AG10803 (cell line): ENCODE measurements at regions not wholly inside any gene's neighbourhood (a gene's known extent, or its start where the extent isn't known, plus 50 kb on each side); places are given as distances from the start of the nearest gene placed in this dataset.
"Not testable (repeated sequence)": the region's sequence is repeated elsewhere in the genome, so short reads cannot be mapped to it uniquely, and the experiment has no call there.

Experiments used
- DNase-seq: peaks from one replicate; pipeline ENCODE4 v3.0.0; 2010; ENCODE audit warnings: low read depth
- H3K4me3 ChIP-seq: 2 replicates; pipeline ENCODE4 v1.5.1; 2011; ENCODE audit warnings: mild to moderate bottlenecking, low read length, control low read depth
- CTCF ChIP-seq: conservative IDR thresholded peaks from 2 replicates; pipeline ENCODE4 v1.5.1; 2011; ENCODE audit warnings: mild to moderate bottlenecking, low read length, control low read depth, inconsistent platforms

GRCh38 chr6:27161115-27161514, 86.4 kb upstream of the PRSS16 start:
- DNase-seq: no peak
- TF ChIP-seq CTCF: no peak
- no peak overlapping the region for H3K4me3 ChIP-seq

DNA sequence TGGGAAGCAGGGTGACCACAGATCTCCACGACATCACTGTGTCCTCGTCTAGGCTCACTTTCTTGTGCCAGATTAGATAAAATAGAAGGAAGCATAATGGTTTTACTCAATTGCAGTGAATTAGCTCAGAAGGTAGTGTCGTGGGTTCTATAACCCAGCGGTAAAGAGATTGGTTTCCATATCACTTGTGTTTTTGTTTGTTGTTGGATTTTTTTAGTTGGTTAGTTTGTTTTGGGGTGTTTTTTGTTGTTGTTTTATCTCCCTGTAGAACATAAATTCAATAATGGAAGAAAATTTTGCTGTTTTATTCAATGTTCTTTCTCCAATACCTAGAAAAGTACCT, 85.9 kb upstream of the PRSS16 start:
- H3K4me3 ChIP-seq: no peak overlapping the region
- DNase-seq: no peak
- no peak for TF ChIP-seq CTCF

DNA sequence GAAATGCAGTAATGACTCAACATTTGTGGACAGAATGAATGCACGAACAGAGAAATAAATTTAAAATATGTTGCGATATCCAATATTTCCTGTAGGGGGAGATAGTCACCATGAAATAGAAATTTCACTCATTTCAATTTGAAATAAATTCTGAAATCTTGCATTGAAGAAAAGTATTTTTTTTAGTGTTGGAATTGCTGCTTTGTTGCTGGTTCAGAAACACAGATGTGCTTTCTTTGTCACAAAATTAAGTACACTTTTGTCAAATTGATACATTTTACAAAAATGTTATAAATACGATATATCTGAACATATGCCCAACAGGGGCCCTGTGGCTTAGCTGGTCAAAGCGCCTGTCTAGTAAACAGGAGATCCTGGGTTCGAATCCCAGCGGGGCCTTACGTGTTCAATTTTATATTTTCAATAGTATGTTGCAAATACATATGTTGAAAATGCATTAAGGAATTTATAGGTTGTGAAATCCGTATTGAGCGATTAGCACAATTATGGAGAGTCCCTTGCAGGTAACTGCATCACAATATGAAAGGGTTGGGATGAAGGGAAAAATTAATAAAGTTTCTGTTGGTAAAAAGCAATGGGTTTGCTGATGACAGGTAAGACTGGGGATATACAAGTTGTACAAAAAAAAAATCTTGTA, 85.4 kb upstream of the PRSS16 start:
- DNase-seq: peak; percentile 54
- no peak overlapping the region for H3K4me3 ChIP-seq
- peak; percentile 70 for TF ChIP-seq CTCF

- no peak overlapping the region for H3K4me3 ChIP-seq
- no peak for TF ChIP-seq CTCF
- no peak for DNase-seq
These were observed 83.7 kb upstream of the PRSS16 start for GRCh38 chr6:27163834-27164233.

- no peak overlapping the region for H3K4me3 ChIP-seq
- TF ChIP-seq CTCF: no peak
- no peak for DNase-seq
These were observed 79.4 kb upstream of the PRSS16 start for GRCh38 chr6:27168108-27168507.

GRCh38 chr6:27168586-27169443, 78.7 kb upstream of the PRSS16 start:
- H3K4me3 ChIP-seq: no peak overlapping the region
- DNase-seq: peak; percentile 69
- no peak for TF ChIP-seq CTCF

DNA sequence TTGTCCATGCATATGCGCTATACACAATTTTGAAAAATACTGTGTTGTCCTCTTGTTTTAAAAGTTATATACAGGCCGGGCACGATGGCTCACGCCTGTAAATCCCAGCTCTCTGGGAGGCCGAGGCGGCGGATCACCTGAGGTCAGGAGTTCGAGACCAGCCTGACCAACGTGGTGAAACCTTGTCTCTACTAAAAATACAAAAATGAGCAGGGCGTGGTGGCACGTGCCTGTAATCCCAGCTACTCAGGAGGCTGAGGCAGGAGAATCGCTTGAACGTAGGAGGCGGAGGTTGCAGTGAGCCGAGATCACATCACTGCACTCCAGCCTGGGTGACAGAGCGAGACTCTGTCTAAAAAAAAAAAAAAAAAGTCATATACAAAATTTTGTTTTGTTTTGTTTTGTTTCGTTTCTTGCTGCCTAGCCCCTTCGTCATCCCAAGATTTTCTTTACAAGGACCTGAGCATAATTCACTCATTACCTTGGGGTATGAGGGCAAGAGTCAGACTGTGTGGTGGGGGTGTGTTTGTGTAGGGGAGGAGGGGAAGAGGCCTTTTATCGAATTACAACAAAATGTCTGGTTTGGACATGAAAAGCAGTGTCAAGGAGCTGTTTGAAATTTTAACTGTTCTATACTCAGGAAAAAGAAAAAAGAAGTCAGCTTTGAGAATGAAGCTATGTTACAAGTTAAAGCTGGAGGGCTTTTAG, 74.8 kb upstream of the PRSS16 start:
- not testable (repeated sequence) for H3K4me3 ChIP-seq, DNase-seq

GRCh38 chr6:27173232-27173601, 74.3 kb upstream of the PRSS16 start:
- not testable (repeated sequence) for DNase-seq

More at GRCh38 chr6:27173232-27173601, 74.3 kb upstream of the PRSS16 start:
- not testable (repeated sequence) for H3K4me3 ChIP-seq
